IMR-90 (cell line): ENCODE measurements at regions not wholly inside any gene's neighbourhood (a gene's known extent, or its start where the extent isn't known, plus 50 kb on each side); places are given as distances from the start of the nearest gene placed in this dataset.

ENCODE experiments used
- ATAC-seq: fragments of 200-7000 bp; cut with Tn5 transposase; 2 replicates; pipeline ENCODE4 v1.9.1; 2020; ENCODE audit warnings: low read depth, mild to moderate bottlenecking, moderate library complexity
- BruUV-seq: library from RNA; stranded (reverse); fragments of 400-500 nt; replicated peaks from 2 replicates; lab custom pipeline; 2021; lab: Mats Ljungman, UMichigan
- CTCF ChIA-PET: fragments of 300-600 bp; formaldehyde crosslinking; extraction: SDS; loops from one replicate; lab custom pipeline; 2021; ENCODE audit warnings: antibody characterized with exemption; lab: Yijun Ruan, JAX
- POLR2A ChIA-PET: fragments of 300-600 bp; sonication (Branson Sonifier 250); formaldehyde crosslinking; loops from one replicate; lab custom pipeline; 2022; ENCODE audit warnings: antibody characterized with exemption; ENCODE audit not compliant: unreplicated experiment; lab: Charles Lee
- DNase-seq: peaks from one replicate; pipeline ENCODE4 v3.0.0; 2013
- H2AFZ ChIP-seq: replicated peaks from 2 replicates; pipeline ENCODE3; 2013; ENCODE audit warnings: low read length, mild to moderate bottlenecking; ENCODE audit not compliant: poor library complexity
- H2AK5ac ChIP-seq: 2 replicates; pipeline ENCODE4 v1.6.1; 2013; ENCODE audit warnings: low read depth, low read length, inconsistent platforms
- H2AK9ac ChIP-seq: replicated peaks from 2 replicates; pipeline ENCODE3; 2013; ENCODE audit warnings: mild to moderate bottlenecking, low read depth, low read length, moderate library complexity; ENCODE audit not compliant: poor library complexity
- H2BK120ac ChIP-seq: 2 replicates; pipeline ENCODE4 v1.6.1; 2013; ENCODE audit warnings: low read depth, low read length, inconsistent platforms
- H2BK15ac ChIP-seq: 3 replicates; pipeline ENCODE4 v1.6.1; 2013; ENCODE audit warnings: low read depth, low read length, inconsistent platforms
- H2BK20ac ChIP-seq: 2 replicates; pipeline ENCODE4 v1.6.1; 2013; ENCODE audit warnings: low read depth, mild to moderate bottlenecking, inconsistent platforms, low read length, moderate library complexity
- H2BK5ac ChIP-seq: 2 replicates; pipeline ENCODE4 v1.6.1; 2013; ENCODE audit warnings: mild to moderate bottlenecking, low read depth, low read length, inconsistent platforms; ENCODE audit not compliant: poor library complexity, severe bottlenecking
- H3K14ac ChIP-seq: replicated peaks from 2 replicates; pipeline ENCODE4 v1.6.1; 2013; ENCODE audit warnings: low read depth, low read length, inconsistent platforms
- H3K18ac ChIP-seq: 2 replicates; pipeline ENCODE4 v1.6.1; 2013; ENCODE audit warnings: low read depth, low read length, control low read depth
- H3K23ac ChIP-seq: 2 replicates; pipeline ENCODE4 v1.6.1; 2013; ENCODE audit warnings: low read depth, low read length, inconsistent platforms
- H3K27ac ChIP-seq: 2 replicates; pipeline ENCODE4 v1.5.1; 2013; ENCODE audit warnings: mild to moderate bottlenecking, control low read depth, low read length; ENCODE audit not compliant: insufficient read depth
- H3K27me3 ChIP-seq: 2 replicates; pipeline ENCODE4 v1.6.1; 2013; ENCODE audit warnings: low read length; ENCODE audit not compliant: control insufficient read depth, insufficient read depth
- H3K36me3 ChIP-seq: 2 replicates; pipeline ENCODE4 v1.6.1; 2013; ENCODE audit warnings: low read length, mixed read lengths; ENCODE audit not compliant: control insufficient read depth, insufficient read depth
- H3K4ac ChIP-seq: 2 replicates; pipeline ENCODE4 v1.6.1; 2013; ENCODE audit warnings: low read depth, low read length, inconsistent platforms
- H3K4me1 ChIP-seq: 2 replicates; pipeline ENCODE4 v1.6.1; 2013; ENCODE audit warnings: low read length, mixed read lengths; ENCODE audit not compliant: control insufficient read depth, insufficient read depth
- H3K4me2 ChIP-seq: 2 replicates; pipeline ENCODE4 v1.6.1; 2013; ENCODE audit warnings: low read depth, mild to moderate bottlenecking, control low read depth, low read length, moderate library complexity
- H3K4me3 ChIP-seq: 2 replicates; pipeline ENCODE4 v1.5.1; 2013; ENCODE audit warnings: low read depth, mild to moderate bottlenecking, control low read depth, low read length, moderate library complexity; ENCODE audit not compliant: insufficient read depth
- H3K56ac ChIP-seq: 2 replicates; pipeline ENCODE4 v1.6.1; 2013; ENCODE audit warnings: low read length, inconsistent platforms; ENCODE audit not compliant: insufficient read depth; ENCODE audit errors: extremely low read depth
- H3K79me1 ChIP-seq, 2 experiments: 2 replicates each; pipeline ENCODE4 v1.6.1; 2013; ENCODE audit warnings: low read length in 2 of 2, inconsistent platforms in 1 of 2, low read depth in 1 of 2
- H3K9ac ChIP-seq: 2 replicates; pipeline ENCODE4 v1.6.1; 2013; ENCODE audit warnings: low read depth, low read length, control low read depth
- H3K9me1 ChIP-seq: 2 replicates; pipeline ENCODE4 v1.6.1; 2013; ENCODE audit warnings: low read length, inconsistent platforms; ENCODE audit not compliant: insufficient read depth
- H3K9me3 ChIP-seq: 2 replicates; pipeline ENCODE4 v1.6.1; 2013; ENCODE audit warnings: low read length; ENCODE audit not compliant: control insufficient read depth, insufficient read depth
- H4K20me1 ChIP-seq: 2 replicates; pipeline ENCODE4 v1.6.1; 2013; ENCODE audit warnings: low read length, inconsistent platforms; ENCODE audit not compliant: insufficient read depth
- H4K5ac ChIP-seq: 2 replicates; pipeline ENCODE4 v1.6.1; 2013; ENCODE audit warnings: mild to moderate bottlenecking, low read depth, low read length, control low read depth
- H4K8ac ChIP-seq, 2 experiments: 2 replicates each; pipeline ENCODE4 v1.6.1; 2013; ENCODE audit warnings: low read depth in 2 of 2, low read length in 2 of 2, control low read depth in 1 of 2, inconsistent platforms in 1 of 2
- H4K91ac ChIP-seq: 2 replicates; pipeline ENCODE4 v1.6.1; 2013; ENCODE audit warnings: low read depth, low read length, inconsistent platforms; ENCODE audit not compliant: insufficient read depth
- BHLHE40 ChIP-seq: fragments of 150-350 bp; IDR thresholded peaks from 2 replicates; pipeline ENCODE4 v1.6.1; 2016; ENCODE audit warnings: mild to moderate bottlenecking, low read depth, low read length
- CEBPB ChIP-seq: IDR thresholded peaks from 2 replicates; pipeline ENCODE4 v1.6.1; 2012; ENCODE audit warnings: low read depth, low read length, improper control_type of control experiment
- CHD1 ChIP-seq: IDR thresholded peaks from 2 replicates; pipeline ENCODE4 v1.6.1; 2012; ENCODE audit warnings: low read depth, low read length, improper control_type of control experiment
- CTCF ChIP-seq: conservative IDR thresholded peaks from 2 replicates; pipeline ENCODE4 v1.5.1; 2012; ENCODE audit warnings: mild to moderate bottlenecking, low read depth, low read length, improper control_type of control experiment
- ELK1 ChIP-seq: fragments of 150-350 bp; IDR thresholded peaks from 2 replicates; pipeline ENCODE4 v1.6.1; 2016; ENCODE audit warnings: low read depth, mild to moderate bottlenecking, low read length, moderate library complexity, borderline replicate concordance
- MAFK ChIP-seq: IDR thresholded peaks from 2 replicates; pipeline ENCODE4 v1.6.1; 2012; ENCODE audit warnings: low read depth, low read length, improper control_type of control experiment
- MAZ ChIP-seq: IDR thresholded peaks from 2 replicates; pipeline ENCODE4 v1.6.1; 2012; ENCODE audit warnings: low read depth, mild to moderate bottlenecking, low read length, improper control_type of control experiment, moderate library complexity, borderline replicate concordance
- MXI1 ChIP-seq: IDR thresholded peaks from 2 replicates; pipeline ENCODE4 v1.6.1; 2012; ENCODE audit warnings: low read depth, mild to moderate bottlenecking, low read length, moderate library complexity, borderline replicate concordance
- NFE2L2 ChIP-seq: fragments of 150-350 bp; IDR thresholded peaks from 2 replicates; pipeline ENCODE4 v1.6.1; 2016; ENCODE audit warnings: low read depth, mild to moderate bottlenecking, low read length
- POLR2A ChIP-seq: IDR thresholded peaks from 2 replicates; pipeline ENCODE4 v1.6.1; 2012; ENCODE audit warnings: mild to moderate bottlenecking, low read depth, low read length
- RAD21 ChIP-seq: IDR thresholded peaks from 2 replicates; pipeline ENCODE4 v1.6.1; 2012; ENCODE audit warnings: low read length, improper control_type of control experiment
- RCOR1 ChIP-seq: IDR thresholded peaks from 2 replicates; pipeline ENCODE4 v1.6.1; 2012; ENCODE audit warnings: mild to moderate bottlenecking, low read length, improper control_type of control experiment; ENCODE audit not compliant: insufficient replicate concordance
- RFX5 ChIP-seq: IDR thresholded peaks from 2 replicates; pipeline ENCODE4 v1.8.0; 2012; ENCODE audit warnings: low read depth, mild to moderate bottlenecking, low read length, moderate library complexity
- SMC3 ChIP-seq: fragments of 150-350 bp; IDR thresholded peaks from 2 replicates; pipeline ENCODE4 v1.6.1; 2016; ENCODE audit warnings: low read depth, mild to moderate bottlenecking, antibody characterized with exemption, low read length, moderate library complexity
- USF2 ChIP-seq: fragments of 150-350 bp; IDR thresholded peaks from 2 replicates; pipeline ENCODE4 v1.6.1; 2017; ENCODE audit warnings: mild to moderate bottlenecking, antibody characterized with exemption, low read length, low read depth
- WGBS, 2 experiments: methylation state at CpG; one replicate each; pipeline versions ENCODE4 v1.1.5 to v1.1.7; 2013; ENCODE audit warnings: missing lambda C conversion rate in 2 of 2; ENCODE audit not compliant: insufficient read length in 1 of 2; ENCODE audit errors: extremely low coverage in 2 of 2; 5-methylcytosine and 5-hydroxymethylcytosine counted together
- dilution Hi-C: fragments of 300-500 bp; cut with HindIII; formaldehyde crosslinking; loops from one replicate; pipeline ENCODE4 v1.14.3; 2018; ENCODE audit warnings: low sequenced_read_pairs; ENCODE audit not compliant: unreplicated experiment
- in situ Hi-C: fragments of 300-500 bp; cut with MboI; formaldehyde crosslinking; loops from 3 replicates; pipeline ENCODE4 v1.14.3; 2019; ENCODE audit warnings: low sequenced_read_pairs, inconsistent platforms, mixed read lengths
- intact Hi-C: fragments of 100-400 bp; cut with micrococcal nuclease; formaldehyde crosslinking; loops from 2 replicates; pipeline ENCODE4 v1.10.0; 2022

- Histone ChIP-seq H2BK15ac (no peak overlapping the region), H2AFZ (no peak overlapping the region), H4K20me1 (no peaks in the 10 kb centered on the region), H3K4me2 (no peak overlapping the region), H2BK5ac (no peak overlapping the region), H3K4me3 (no peak overlapping the region), H3K14ac (no peak overlapping the region), H3K9me3 (no peaks in the 10 kb centered on the region), H3K9ac (no peak overlapping the region), H3K4ac (no peak overlapping the region), H3K56ac (no peak overlapping the region), H3K27ac (no peak overlapping the region), H3K4me1 (no peaks in the 10 kb centered on the region), H4K5ac (no peak overlapping the region), H2BK120ac (no peak overlapping the region), H3K79me1 (no peaks in the 10 kb centered on the region), H2AK5ac (no peak overlapping the region), H3K27me3 (peaks cover 4% of the 10 kb centered on the region), H3K36me3 (no peaks in the 10 kb centered on the region), H4K91ac (no peak overlapping the region), H3K23ac (no peak overlapping the region), H2AK9ac (no peak overlapping the region), H4K8ac (no peak overlapping the region), H2BK20ac (no peak overlapping the region), H3K18ac (no peak overlapping the region), H3K9me1 (no peaks in the 10 kb centered on the region)
- in situ Hi-C loops (no loop called here), dilution Hi-C loops (no loop called here), intact Hi-C loops (no loop called here)
- no CpG with 5 or more reads among the region's 5 CpGs for WGBS, 2 experiments
- ChIA-PET CTCF (no interaction called here), POLR2A (no interaction called here)
- no TSS peak for BruUV-seq
- ATAC-seq = no peak
- no peak for DNase-seq
- TF ChIP-seq NFE2L2 = no peak
- no peak for TF ChIP-seq RFX5
- no peak for TF ChIP-seq BHLHE40
- TF ChIP-seq CHD1 = no peak
- no peak for TF ChIP-seq MAZ
- no peak for TF ChIP-seq MAFK
- no peak for TF ChIP-seq MXI1
- TF ChIP-seq SMC3 = no peak
- TF ChIP-seq RCOR1 = no peak
- no peak for TF ChIP-seq CTCF
- no peak for TF ChIP-seq POLR2A
- no peak for TF ChIP-seq RAD21
- no peak for TF ChIP-seq USF2
- TF ChIP-seq CEBPB = no peak
- TF ChIP-seq ELK1 = no peak
These were observed 50.9 kb upstream of the GALNT2 start for GRCh38 chr1:230016159-230016558.
